HG03520 (cell line): ENCODE measurements at regions not wholly inside any gene's neighbourhood (a gene's known extent, or its start where the extent isn't known, plus 50 kb on each side); places are given as distances from the start of the nearest gene placed in this dataset.
"Not testable (repeated sequence)": the region's sequence is repeated elsewhere in the genome, so short reads cannot be mapped to it uniquely, and the experiment has no call there.

ENCODE experiments used
- ATAC-seq: cut with Tn5 transposase; IDR thresholded peaks from one replicate; pipeline ENCODE4 v1.9.1; 2021; ENCODE audit warnings: mild to moderate bottlenecking, moderate library complexity; ENCODE audit not compliant: unreplicated experiment

DNA sequence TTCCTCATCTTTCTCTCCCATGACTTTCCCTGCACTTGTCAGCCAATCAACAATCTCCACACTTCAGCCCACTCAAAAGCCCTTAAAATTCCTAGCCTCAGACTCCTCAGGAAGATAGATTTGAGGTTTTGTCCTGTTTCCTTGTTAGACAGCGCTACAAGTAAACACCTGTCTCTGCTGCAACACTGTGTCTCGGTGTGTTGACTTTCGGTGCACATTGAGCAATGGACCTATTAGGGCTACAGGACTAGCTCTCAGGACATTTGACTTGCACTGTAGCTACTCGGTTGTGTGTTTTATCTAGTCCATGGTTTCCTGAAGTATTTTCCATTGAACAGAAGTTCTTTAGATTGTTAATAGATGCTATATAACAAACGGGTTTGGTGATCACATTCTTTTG is 140.9 kb upstream of the XPO1 start:
- ATAC-seq, result no peak

DNA sequence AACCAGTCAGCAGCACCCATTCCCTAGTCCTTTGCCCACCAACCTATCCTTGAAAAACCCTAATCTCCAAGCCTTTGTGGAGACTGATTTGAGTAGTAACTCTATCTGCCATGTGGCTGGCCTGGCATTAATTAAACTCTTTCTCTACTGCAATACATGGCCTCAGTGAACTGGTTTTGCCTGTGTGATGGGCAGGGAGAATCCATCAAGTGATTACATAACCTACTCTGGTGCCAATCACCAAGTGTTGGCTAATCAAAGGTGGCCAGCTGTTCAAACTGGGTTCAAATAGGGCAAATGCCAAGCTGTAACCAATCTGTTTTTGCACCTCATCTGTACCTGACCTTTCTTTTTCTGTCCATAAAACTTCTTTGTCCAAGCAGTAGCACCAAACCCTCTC is 139.8 kb upstream of the XPO1 start:
- no peak for ATAC-seq

DNA sequence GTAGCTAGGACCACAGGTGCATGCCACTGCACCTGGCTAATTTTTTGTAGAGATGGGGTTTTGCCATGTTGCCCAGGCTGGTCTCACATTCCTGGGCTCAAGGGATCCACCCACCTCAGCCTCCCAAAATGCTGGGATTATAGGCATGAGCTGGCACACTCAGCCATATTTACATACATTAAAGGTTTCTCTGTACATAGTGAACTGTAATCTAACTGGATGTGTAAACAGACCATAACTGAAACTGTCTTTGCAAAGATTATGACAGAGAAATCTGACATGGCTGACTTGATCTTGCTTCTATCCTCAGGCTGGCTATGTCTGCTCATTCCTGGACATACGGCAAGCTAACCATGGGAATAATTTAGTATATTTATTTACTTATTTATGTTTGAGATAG is 139.2 kb upstream of the XPO1 start:
- ATAC-seq, result no peak

DNA sequence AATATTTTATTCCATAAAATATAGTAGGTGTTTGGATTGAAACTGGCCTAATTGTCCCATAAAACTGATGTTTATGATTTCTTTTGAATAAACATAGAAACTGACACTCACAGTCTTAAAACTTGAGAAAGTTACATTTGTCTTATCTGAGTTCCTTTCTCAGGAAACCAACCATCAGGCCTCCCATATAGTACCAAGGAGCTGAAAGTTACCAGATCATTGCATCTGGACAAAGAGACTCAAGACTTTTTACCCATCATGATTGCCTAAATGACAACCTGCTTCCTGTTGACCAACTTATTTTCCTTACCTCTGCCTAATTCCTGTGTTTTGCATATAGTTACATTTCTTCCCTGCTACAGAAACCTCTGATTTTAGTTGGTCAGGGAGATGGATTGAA is 137.0 kb upstream of the XPO1 start:
- no peak for ATAC-seq

DNA sequence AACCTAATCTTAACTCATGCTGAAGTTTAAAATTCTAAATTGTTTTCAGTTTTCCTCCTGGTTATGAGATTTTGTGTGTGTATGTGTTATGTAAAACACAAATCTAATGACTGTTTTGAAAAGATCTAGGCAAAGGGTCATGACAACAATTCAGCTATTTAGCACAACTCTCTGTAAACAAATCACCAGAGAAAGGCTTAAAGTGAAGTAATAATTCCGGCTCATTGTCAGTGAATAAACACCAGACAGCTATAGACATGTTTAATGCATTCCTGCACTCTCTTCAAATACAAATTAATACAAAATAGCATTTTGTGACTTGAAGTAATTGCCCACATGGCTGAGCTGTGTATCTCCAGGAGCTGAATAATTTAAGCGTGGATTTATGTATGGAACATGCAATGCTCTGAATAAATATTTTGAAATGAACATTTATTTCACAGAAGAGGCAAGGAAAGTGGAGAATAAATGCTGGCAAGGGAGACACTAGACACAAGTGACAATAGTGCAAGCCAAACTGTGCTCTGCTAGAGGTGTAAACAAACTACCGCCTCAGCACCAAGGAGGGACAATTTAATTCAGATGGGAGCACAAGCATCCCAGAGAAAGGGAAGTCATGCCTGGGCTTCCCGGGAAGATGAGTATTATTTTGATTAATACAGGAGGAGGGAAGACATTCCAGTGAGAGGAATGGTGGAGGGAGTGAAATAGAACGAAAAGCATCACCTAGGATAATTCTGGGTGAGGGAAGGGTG is 133.6 kb upstream of the XPO1 start:
- ATAC-seq, result no peak

DNA sequence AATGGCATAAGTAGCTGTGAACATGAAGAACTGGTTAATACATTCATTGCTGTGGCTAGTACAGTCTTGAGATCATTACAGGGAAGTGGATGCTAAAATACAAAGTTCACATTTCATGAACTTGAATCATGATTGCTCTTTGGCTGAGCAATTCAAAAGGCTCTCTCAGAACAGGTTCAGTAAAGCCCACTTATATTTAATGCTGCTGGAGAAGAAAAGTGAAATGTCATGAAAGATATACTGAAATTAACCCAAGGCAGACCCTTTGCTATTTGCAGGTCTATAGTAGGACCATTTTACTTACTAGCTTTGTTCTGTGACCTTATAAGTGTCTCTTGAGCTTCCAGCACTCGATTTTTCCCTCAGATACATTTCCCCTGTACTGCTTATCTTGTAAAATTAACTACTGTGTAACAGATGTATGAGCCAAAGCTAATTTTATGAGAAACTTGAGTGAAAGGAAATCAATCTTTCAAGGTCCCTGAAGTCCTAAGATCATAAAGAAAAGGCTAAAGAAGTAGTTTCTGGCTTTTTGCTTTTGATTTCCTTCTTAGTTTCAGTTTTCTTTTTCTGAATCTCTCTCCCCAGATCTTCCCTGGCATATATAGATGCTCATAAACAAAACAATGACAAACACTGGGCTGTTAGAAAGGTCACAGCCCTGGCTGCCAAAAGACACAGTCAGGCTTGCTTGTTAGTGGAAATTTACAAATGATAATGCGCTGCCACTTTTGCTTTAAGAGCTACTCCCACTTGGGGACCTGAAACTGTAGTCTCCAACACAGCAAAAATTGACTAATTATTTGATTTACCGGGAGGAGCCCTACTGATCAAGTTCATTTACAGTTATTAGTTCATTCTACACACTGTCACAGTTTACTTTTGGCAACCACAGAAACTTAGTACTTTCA is 132.7 kb upstream of the XPO1 start:
- no peak for ATAC-seq

DNA sequence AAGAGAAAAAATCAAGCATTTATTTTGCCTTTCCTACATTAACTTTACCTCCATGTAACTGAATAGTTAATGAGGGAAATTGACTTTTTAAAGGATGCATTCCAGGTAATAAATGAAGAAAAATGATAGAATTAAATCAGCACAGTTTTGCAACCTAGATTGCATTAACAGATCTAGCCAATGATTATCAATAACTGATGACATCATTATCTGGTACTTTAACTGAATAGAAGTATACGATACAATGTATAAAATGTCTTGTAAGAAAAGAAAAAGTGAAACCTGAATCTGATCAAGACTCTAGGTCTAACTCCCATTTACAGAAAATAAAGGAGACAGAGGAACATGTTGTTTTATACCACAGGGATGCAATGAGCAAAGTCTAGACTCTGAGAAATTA is 126.0 kb upstream of the XPO1 start:
- ATAC-seq, result no peak

DNA sequence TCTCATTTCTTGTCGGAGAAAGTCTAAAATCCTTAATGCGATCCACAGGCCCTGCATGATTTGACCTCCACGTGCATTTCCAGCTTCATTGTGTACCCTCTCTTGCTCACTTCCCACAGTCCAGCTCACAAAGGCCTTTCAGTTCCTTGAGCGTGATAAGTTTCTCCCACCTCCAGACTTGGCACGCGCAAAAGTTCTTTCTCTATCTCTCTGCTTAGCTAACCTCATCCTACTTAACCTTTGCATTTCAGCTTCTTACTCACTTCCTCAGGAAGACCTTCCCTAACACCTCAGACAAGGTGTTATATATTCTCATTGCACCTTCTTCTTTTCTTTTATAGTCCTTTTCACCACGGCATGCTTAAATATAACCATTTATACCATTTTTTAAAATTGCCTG is 124.8 kb upstream of the XPO1 start:
- no peak for ATAC-seq

DNA sequence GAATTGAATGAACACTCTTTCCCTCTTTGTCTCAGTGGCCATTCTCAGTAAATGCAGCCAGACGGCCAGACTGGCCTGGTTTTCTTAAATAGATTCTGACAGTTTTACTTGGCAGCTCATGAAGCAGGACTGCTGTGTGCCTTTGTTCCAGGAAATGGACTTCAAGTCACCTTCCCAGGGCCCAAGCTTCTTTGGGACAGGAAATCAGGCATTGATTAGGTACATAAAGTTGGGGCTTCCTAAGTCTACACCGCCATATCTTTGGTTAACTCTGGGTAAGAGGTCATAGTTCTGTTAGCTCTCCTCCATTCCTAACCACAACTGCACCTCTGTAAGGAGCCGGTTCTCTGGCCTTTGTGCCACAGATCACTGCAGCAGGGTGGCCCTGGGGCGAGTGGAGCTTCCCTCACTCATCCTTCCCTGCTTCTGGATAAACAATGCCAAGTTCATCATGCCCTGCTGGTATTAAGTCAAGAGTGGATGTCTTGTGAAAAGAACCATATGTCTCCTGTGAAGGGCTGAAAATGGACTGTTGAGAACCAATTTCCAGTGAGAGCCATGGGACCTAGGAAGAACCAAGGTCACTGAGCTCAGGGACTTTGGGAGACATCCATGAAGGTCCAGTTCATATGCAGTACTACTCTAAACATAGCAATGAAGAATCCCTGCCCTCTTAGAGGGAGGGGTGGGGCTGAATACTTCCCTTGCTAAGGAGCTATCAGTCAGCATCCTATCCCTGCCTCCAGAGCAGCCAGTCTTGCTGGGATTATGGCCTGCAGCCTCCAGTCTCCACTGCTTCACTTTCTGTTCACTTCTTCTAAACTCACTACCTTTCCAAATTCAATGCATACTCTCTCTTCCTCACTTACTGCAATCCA is 122.6 kb upstream of the XPO1 start:
- ATAC-seq, result no peak

DNA sequence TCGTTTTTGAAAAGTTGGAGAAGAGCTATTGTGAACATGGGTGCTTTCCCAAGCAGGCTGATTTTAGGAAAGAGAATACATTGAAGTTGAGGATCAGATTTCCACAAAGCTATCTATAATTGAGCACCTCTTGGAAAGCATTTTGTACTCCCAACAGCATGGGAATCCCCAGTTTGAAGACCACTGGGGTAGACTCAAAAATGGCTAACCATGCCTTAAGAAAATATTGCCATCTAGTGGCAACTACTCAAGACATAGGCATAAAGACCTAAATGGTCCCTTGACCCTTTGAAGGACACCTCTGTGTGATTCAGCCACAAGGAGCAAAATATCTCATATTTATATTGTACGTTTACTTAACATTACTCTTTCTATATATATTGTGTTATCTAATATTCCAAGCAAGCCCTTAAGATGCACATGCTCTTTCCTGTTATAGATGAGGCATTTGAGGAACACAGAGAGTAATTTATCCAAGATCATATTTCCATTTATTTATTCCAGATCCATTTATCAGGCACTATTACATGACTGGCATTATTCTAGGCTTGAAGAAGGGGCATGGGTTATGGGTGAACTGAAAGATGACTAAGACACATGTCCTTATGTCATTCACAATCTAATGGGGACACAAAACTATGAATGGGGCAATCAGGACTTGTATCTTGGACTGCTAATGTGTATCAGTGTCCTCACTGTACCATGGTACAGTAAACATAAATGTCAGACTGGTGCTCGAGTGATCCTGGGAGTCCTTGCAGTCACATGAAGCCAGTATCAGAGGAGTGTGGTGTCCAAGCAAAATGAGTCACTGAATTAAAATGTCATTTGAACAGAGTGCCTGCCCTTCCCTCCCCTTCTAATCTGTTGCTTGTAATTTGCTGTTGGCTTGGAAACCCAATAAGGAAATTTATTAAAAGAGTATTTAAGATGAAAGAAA is 121.0 kb upstream of the XPO1 start:
- no peak for ATAC-seq

DNA sequence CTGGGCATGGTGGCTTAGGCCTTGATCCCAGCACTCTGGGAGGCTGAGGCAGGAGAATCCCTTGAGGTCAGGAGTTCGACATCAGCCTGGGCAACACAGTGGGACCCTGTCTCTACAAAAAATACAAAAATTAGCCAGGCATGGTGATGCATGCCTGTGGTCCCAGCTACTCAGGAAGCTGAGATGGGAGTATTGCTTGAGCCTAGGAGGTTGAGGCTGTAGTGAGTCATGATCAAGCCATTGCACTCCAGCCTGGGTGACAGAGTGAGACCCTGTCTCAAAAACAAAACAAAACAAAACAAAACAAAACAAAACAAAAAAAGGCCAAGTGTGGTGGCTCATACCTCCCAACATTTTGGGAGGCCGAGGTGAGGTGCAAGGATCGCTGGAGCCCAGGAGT is 111.8 kb upstream of the XPO1 start:
- not testable (repeated sequence) for ATAC-seq

DNA sequence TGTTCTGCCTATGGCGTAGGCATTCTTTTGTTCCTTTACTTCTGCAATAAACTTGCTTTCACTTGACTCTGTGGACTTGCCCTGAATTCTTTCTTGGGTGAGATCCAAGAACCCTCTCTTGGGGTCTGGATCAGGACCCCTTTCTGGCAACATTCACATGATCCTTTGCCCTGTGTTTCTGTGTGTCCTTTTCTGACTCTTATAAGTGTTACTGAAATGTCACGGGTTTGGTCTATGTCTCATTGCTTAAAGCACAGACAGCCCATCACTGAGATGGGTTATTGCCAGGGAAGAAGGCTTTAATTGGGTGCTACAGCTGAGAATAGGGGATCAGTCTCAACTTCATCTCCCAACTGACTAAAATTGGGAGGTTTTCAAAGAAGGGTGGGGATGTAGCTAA is 110.9 kb upstream of the XPO1 start:
- no peak for ATAC-seq

DNA sequence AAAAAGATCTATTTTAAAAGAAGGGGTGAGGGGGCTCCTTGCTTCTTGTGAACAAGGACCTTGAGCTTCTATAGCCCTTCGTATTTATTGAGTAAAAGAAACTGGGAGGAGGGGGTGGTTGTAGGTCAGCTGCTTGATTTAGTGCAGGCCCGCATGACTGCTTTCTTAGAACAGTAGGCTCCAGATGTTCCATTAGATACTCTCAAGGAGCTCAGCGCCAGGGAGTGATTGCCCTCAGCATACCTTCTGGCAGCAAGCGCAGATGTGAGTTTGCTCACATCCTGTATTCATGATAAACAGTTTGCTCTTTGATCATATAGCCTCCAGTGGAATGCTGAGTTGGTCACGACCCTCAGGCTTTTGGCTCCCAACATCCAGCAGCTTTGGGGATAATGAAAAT is 108.9 kb upstream of the XPO1 start:
- no peak for ATAC-seq

DNA sequence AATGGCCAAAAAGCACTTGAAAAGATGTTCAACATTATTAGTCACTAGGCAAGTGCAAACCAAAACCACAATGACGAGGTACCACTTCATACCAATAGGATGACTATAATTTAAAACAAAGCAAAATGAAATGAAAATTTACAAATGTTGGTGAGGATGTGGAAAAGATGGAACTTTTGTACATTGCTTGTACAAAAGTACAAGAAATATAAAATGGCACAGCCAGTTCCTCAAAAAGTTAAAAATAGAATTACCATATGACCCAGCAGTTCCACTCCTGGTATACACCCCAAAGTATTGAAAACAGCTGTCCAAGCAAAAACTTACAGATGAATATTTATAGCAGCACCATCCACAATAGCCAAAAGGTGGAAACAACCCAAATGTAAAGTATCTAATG is 107.8 kb upstream of the XPO1 start:
- ATAC-seq, result no peak

DNA sequence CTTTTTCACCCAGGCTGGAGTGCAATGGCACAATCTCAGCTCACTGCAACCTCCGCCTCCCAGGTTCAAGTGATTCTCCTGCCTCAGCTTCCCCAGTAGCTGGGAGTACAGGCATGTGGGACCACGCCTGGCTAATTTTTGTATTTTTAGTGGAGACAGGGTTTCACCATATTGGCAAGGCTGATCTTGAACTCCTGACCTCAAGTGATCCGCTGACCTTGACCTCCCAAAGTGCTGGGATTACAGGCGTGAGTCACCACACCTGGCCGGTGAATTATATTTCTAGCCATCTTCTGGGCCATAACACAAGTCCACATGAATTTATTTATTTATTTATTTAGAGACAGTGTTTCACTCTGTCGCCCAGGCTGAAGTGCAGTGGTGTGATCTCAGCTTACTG is 105.0 kb upstream of the XPO1 start:
- ATAC-seq, result not testable (repeated sequence)

DNA sequence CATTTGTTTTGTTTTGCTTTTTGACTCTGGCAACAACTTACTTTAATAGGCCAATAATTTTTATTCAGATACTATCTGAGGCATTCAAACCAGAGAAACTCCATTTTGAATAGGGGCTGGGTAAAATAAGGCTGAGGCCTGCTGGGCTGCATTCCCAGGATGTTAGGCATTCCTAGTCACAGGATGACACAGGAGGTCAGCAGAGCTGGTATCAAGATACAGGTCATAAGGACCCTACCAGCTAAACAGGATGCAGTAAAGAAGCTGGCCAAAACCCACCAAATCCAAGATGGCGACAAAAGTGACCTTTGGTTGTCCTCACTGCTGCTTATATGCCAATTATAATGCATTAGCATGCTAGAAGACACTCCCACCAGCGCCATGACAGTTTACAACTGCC is 102.2 kb upstream of the XPO1 start:
- ATAC-seq, result no peak

DNA sequence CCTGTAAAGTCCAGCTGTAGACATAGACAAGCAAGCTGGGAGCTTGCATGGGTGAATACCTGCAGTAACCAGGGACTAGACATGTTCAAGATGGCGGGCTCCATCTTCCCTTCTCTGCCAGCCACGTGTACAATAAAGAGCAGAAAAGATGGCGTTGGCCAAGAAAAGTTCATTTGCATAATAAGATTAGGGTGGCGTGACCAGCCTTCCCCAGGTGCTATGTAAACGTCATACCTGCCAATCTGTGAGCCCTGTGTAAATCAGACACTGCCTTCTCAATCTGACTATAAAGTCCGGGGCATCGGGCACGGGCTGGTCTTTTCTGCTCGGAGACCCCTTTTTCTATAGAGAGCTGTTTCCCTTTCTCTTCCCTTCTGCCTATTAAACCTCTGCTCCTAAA is 101.6 kb upstream of the XPO1 start:
- ATAC-seq, result no peak

DNA sequence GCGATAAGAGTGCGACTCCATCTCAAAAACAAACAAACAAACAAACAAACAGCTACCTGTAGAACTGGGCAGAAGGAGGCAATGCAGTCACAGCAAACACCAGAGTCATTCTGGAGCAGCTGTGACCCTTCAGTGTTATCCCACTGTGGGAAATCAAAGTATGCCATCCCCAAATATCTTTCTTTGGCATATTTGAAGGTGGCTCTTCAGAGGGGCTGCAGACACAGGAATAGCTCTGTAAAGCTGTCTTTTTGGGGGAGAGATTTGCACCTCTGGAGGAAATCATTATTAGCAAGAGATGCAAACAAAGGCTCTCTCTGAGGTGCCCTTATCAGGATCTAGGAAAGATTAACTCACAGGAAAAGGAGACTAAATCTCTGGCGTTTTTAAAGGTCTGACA is 98.5 kb upstream of the XPO1 start:
- ATAC-seq, result no peak

DNA sequence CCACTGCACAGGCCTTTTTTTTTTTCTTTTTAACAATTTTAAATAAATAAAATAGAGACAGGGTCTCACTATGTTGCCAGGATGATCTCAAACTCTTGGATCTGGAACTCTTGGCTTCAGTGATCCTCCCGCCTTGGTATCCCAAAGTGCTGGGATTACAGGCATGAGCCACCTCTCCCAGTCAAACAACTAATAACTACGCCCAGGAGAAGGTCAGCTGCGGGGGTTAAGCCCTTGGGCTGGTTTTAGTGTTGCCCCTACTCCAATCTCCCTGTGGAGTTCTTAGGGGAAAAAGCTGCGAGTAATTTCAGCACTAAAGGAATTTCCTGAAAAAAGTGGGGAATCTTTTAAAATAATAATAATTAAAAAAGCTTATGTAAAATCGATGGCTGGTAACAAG is 96.4 kb upstream of the XPO1 start:
- ATAC-seq, result no peak

DNA sequence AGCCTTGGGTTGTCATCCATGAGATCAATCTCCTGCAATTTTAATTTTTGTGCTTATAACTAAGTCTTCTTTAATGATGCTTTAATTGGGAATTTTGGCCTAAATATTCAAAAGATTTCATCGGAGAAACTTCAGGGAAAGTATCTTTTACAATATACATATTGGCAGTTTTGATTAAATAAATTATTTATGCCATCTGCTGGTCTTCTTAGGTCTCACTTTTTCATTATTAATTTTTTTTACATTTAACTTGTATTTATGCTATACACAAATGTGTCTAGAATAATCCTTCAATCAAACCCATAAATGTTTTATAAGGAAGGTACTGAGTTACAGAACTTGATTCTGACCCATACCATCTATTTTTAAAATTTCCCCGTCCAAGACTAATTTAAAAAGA is 95.1 kb upstream of the XPO1 start:
- ATAC-seq, result no peak
